Smooth muscle cell (in vitro differentiated cells): ENCODE measurements at regions not wholly inside any gene's neighbourhood (a gene's known extent, or its start where the extent isn't known, plus 50 kb on each side); places are given as distances from the start of the nearest gene placed in this dataset.

Source experiments
- DNase-seq: peaks from one replicate; lab custom pipeline; 2025; ENCODE audit not compliant: unreplicated experiment; lab: John Stamatoyannopoulos, UW
- H2AFZ ChIP-seq: fragments of 200-600 bp; sonication (generic); 2 replicates; pipeline ENCODE4 v1.6.0; 2016; ENCODE audit warnings: antibody characterized with exemption, low read depth, mild to moderate bottlenecking
- H3F3A ChIP-seq: fragments of 200-600 bp; sonication (generic); 2 replicates; pipeline ENCODE4 v1.6.0; 2017; ENCODE audit warnings: antibody characterized with exemption, low read depth
- H3K27ac ChIP-seq: fragments of 200-600 bp; sonication (generic); 2 replicates; pipeline ENCODE4 v1.5.1; 2016; ENCODE audit warnings: low read depth, mild to moderate bottlenecking
- H3K27me3 ChIP-seq: fragments of 200-600 bp; sonication (generic); 2 replicates; pipeline ENCODE4 v1.6.1; 2016; ENCODE audit warnings: low read depth, mild to moderate bottlenecking
- H3K36me3 ChIP-seq: fragments of 200-600 bp; sonication (generic); 2 replicates; pipeline ENCODE4 v1.5.1; 2016; ENCODE audit warnings: low read depth
- H3K4me1 ChIP-seq: fragments of 200-600 bp; sonication (generic); 2 replicates; pipeline ENCODE4 v1.5.1; 2016; ENCODE audit warnings: low read depth
- H3K4me2 ChIP-seq: fragments of 200-600 bp; sonication (generic); 2 replicates; pipeline ENCODE4 v1.6.0; 2016; ENCODE audit warnings: mild to moderate bottlenecking
- H3K4me3 ChIP-seq: fragments of 200-600 bp; sonication (generic); 2 replicates; pipeline ENCODE4 v1.5.1; 2016; ENCODE audit warnings: mild to moderate bottlenecking
- H3K79me2 ChIP-seq: fragments of 200-600 bp; sonication (generic); 2 replicates; pipeline ENCODE4 v1.6.0; 2016; ENCODE audit warnings: low read depth, mild to moderate bottlenecking
- H3K9ac ChIP-seq: fragments of 200-600 bp; sonication (generic); 2 replicates; pipeline ENCODE4 v1.6.0; 2016; ENCODE audit warnings: low read depth
- H3K9me3 ChIP-seq: fragments of 200-600 bp; sonication (generic); replicated peaks from 2 replicates; pipeline ENCODE4 v1.5.1; 2016; ENCODE audit warnings: low read depth
- H4K20me1 ChIP-seq: fragments of 200-600 bp; sonication (generic); 2 replicates; pipeline ENCODE4 v1.6.0; 2016; ENCODE audit warnings: low read depth
- CTCF ChIP-seq: fragments of 200-600 bp; sonication (generic); IDR thresholded peaks from 2 replicates; pipeline ENCODE4 v1.5.1; 2017; ENCODE audit warnings: borderline replicate concordance, mild to moderate bottlenecking, antibody characterized with exemption; ENCODE audit not compliant: insufficient read depth, poor library complexity, severe bottlenecking
- WGBS: methylation state at CpG from one replicate; pipeline ENCODE4 v1.1.7; 2016; ENCODE audit warnings: low lambda C conversion rate; 5-methylcytosine and 5-hydroxymethylcytosine counted together

- peaks cover 25% of the 10 kb centered on the region for H3K4me1 ChIP-seq
- 75% methylated on average over 3 of the region's 3 CpGs for WGBS
Observed at GRCh38 chr13:97141097-97141496, 81.0 kb upstream of the MBNL2 start.

GRCh38 chr13:97141564-97142005 is 80.5 kb upstream of the MBNL2 start:
- peak; percentile 7 for DNase-seq
- peaks cover 12% of the 10 kb centered on the region for H3F3A ChIP-seq
- H3K4me3 ChIP-seq: peak overlapping the region; percentile 46
- H3K9me3 ChIP-seq: no peaks in the 10 kb centered on the region
- H3K79me2 ChIP-seq: no peaks in the 10 kb centered on the region
- no peaks in the 10 kb centered on the region for H4K20me1 ChIP-seq
- H3K4me2 ChIP-seq: peak overlapping the region; percentile 82
- no peaks in the 10 kb centered on the region for H3K27me3 ChIP-seq
- 0% methylated on average over 5 of the region's 5 CpGs for WGBS
- no peaks in the 10 kb centered on the region for H3K36me3 ChIP-seq
- H3K27ac ChIP-seq: peak overlapping the region; percentile 85
- peaks cover 25% of the 10 kb centered on the region for H3K4me1 ChIP-seq
- no peak for TF ChIP-seq CTCF
- H2AFZ ChIP-seq: peak overlapping the region; percentile 92
- H3K9ac ChIP-seq: peak overlapping the region; percentile 53

More at GRCh38 chr13:97141097-97141496, 81.0 kb upstream of the MBNL2 start:
- Histone ChIP-seq H3K27me3 (no peaks in the 10 kb centered on the region), H3K9me3 (no peaks in the 10 kb centered on the region), H3K4me2 (peak overlapping the region; percentile 82), H3K4me3 (no peak overlapping the region), H2AFZ (peak overlapping the region; percentile 22), H4K20me1 (no peaks in the 10 kb centered on the region), H3K9ac (peak overlapping the region; percentile 23), H3K27ac (peak overlapping the region; percentile 85), H3F3A (peaks cover 12% of the 10 kb centered on the region), H3K79me2 (no peaks in the 10 kb centered on the region), H3K36me3 (no peaks in the 10 kb centered on the region)
- no peak for DNase-seq
- no peak for TF ChIP-seq CTCF

GRCh38 chr13:97142452-97142851 is 79.7 kb upstream of the MBNL2 start:
- Histone ChIP-seq H3F3A (peaks cover 12% of the 10 kb centered on the region), H3K4me1 (peaks cover 25% of the 10 kb centered on the region), H3K36me3 (no peaks in the 10 kb centered on the region), H3K9ac (peak overlapping the region; percentile 53), H3K4me2 (peak overlapping the region; percentile 82), H3K27ac (peak overlapping the region; percentile 85), H2AFZ (peak overlapping the region; percentile 92), H3K79me2 (no peaks in the 10 kb centered on the region), H4K20me1 (no peaks in the 10 kb centered on the region), H3K27me3 (no peaks in the 10 kb centered on the region), H3K4me3 (peak overlapping the region; percentile 46), H3K9me3 (no peaks in the 10 kb centered on the region)
- TF ChIP-seq CTCF: no peak
- 25% methylated on average over 8 of the region's 8 CpGs for WGBS
- DNase-seq: no peak

- no peaks in the 10 kb centered on the region for H3K36me3 ChIP-seq
- H3K4me2 ChIP-seq: no peak overlapping the region
- H3K9me3 ChIP-seq: no peaks in the 10 kb centered on the region
- no peaks in the 10 kb centered on the region for H3K27me3 ChIP-seq
- no peak overlapping the region for H3K27ac ChIP-seq
- H3K4me1 ChIP-seq: peaks cover 25% of the 10 kb centered on the region
- TF ChIP-seq CTCF: no peak
- no peaks in the 10 kb centered on the region for H4K20me1 ChIP-seq
- peaks cover 12% of the 10 kb centered on the region for H3F3A ChIP-seq
- H2AFZ ChIP-seq: no peak overlapping the region
- no peak overlapping the region for H3K9ac ChIP-seq
- 97% methylated on average over 2 of the region's 2 CpGs for WGBS
- H3K4me3 ChIP-seq: no peak overlapping the region
- DNase-seq: no peak
- no peaks in the 10 kb centered on the region for H3K79me2 ChIP-seq
Observed at GRCh38 chr13:97145057-97145456, 77.1 kb upstream of the MBNL2 start.
